Cardiac fibroblast (primary cell): ENCODE measurements at regions not wholly inside any gene's neighbourhood (a gene's known extent, or its start where the extent isn't known, plus 50 kb on each side); places are given as distances from the start of the nearest gene placed in this dataset.

Experiments used
- DNase-seq, 2 donors: peaks; one replicate each; pipeline versions ENCODE4 v3.0.0 to v3.0.0-alpha.2; 2010; ENCODE audit warnings: low read depth in 2 of 2
- H3K4me3 ChIP-seq, 2 donors: replicated peaks in 1 of 2; 1 replicate in 1 of 2; 2 replicates in 1 of 2; pipeline ENCODE4 v1.5.1; 2011; ENCODE audit warnings: low read depth in 2 of 2, low read length in 2 of 2, mild to moderate bottlenecking in 2 of 2, moderate library complexity in 1 of 2
- CTCF ChIP-seq: IDR thresholded peaks from one replicate; pipeline ENCODE4 v1.5.1; 2011; ENCODE audit warnings: low read depth, mild to moderate bottlenecking, low read length, inconsistent platforms

GRCh38 chr5:68659881-68660280, 433.9 kb upstream of the SLC30A5 start:
- peak; percentile 14 to 65 for DNase-seq
- H3K4me3 ChIP-seq = no peak overlapping the region
- no peak for TF ChIP-seq CTCF

GRCh38 chr5:68661237-68661636, 432.6 kb upstream of the SLC30A5 start:
- no peak overlapping the region for H3K4me3 ChIP-seq
- peak; percentile 63 for TF ChIP-seq CTCF
- DNase-seq = peak; percentile 36 to 68

GRCh38 chr5:68662804-68663307, 431.0 kb upstream of the SLC30A5 start:
- TF ChIP-seq CTCF = no peak
- H3K4me3 ChIP-seq = no peak overlapping the region
- DNase-seq = peak in 1 of 2 donors; percentile 12

GRCh38 chr5:68669864-68670575, 423.8 kb upstream of the SLC30A5 start:
- no peak for DNase-seq
- no peak for TF ChIP-seq CTCF
- H3K4me3 ChIP-seq = no peak overlapping the region

GRCh38 chr5:68673106-68673822, 420.6 kb upstream of the SLC30A5 start:
- no peak overlapping the region for H3K4me3 ChIP-seq
- no peak for TF ChIP-seq CTCF
- no peak for DNase-seq

GRCh38 chr5:68673823-68674180, 420.0 kb upstream of the SLC30A5 start:
- TF ChIP-seq CTCF = no peak
- H3K4me3 ChIP-seq = no peak overlapping the region

More at GRCh38 chr5:68673823-68674180, 420.0 kb upstream of the SLC30A5 start:
- no peak for DNase-seq
